HG02981 (cell line): ENCODE measurements at regions not wholly inside any gene's neighbourhood (a gene's known extent, or its start where the extent isn't known, plus 50 kb on each side); places are given as distances from the start of the nearest gene placed in this dataset.
"Not testable (repeated sequence)": the region's sequence is repeated elsewhere in the genome, so short reads cannot be mapped to it uniquely, and the experiment has no call there.

ENCODE experiments used
- ATAC-seq: cut with Tn5 transposase; IDR thresholded peaks from one replicate; pipeline ENCODE4 v1.9.1; 2021; ENCODE audit warnings: mild to moderate bottlenecking, moderate library complexity; ENCODE audit not compliant: unreplicated experiment

DNA sequence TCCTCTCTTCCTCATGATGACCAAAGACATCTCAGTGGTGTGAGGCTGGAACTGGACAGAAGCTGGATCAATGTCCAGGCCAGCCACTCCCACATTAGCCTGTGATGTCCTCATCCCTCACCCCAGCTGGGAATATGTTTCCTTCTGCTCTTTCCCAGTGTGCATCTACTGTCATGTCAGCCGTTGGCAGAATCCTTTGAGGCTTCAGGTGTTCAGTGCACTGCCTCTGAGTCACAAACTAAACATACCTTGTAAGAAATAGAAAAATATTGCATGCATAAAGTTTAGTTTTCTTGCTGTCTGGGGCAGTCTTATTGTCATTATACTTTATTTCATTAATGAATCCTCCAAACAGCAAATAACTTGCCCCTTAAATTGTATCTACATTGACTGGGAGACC lies 161.6 kb upstream of the RASGRP1 start:
- no peak for ATAC-seq

DNA sequence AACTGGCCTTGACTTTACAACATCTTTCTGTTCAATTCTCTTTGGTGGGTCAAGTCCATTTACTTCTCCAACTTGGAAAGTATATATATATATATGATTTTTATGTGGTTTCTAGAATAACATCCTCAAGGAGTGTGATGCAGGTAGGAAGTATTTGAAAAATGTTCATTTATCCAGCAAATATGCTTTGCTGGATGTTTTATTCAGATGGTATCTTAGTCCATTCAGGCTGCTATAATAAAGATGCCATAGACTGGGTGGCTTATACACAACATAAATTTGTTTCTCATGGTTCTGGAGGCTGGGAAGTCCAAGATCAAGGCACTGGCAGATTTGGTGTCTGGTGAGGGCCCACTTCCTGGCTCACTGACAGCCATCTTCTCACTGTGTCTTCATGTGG lies 168.7 kb upstream of the RASGRP1 start:
- ATAC-seq = no peak

DNA sequence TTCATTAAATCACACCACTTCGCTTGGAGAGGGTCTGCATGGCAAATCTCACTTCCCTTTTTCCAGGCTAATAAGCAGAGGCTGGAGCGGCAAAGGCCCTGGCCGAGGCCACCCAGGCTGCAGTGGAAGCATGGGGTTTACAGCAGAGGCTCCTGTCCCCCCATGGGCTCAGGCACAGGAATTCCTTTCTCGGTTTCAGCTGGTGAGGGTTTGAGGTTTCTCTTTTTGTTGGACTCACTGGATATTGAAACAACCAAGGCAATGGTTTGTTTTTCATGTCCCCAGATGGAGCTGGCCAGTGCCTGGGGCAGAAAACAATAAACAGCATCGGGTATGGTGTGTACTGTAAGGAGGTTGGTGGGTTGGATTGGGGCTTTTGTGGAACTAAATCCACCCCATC lies 175.6 kb upstream of the RASGRP1 start:
- no peak for ATAC-seq

DNA sequence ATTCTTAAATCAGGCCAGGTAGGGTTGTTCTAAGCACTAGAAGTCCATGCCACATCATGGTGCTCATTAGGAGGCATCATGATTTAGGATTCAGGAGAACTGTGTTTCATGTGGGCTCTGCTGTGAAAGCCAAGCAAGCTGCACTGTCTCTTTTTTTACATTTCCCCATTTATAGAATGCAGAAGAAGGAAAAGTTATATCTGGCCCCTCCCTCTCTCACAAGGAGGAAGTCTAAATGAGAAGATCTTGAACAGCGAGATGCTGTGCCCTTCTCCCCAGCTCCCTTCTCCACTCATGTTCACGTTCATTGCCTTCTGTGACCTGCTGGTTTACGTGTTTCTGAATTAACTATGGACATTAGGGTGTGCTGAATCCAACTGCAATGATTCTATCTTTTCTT lies 178.5 kb upstream of the RASGRP1 start:
- no peak for ATAC-seq

DNA sequence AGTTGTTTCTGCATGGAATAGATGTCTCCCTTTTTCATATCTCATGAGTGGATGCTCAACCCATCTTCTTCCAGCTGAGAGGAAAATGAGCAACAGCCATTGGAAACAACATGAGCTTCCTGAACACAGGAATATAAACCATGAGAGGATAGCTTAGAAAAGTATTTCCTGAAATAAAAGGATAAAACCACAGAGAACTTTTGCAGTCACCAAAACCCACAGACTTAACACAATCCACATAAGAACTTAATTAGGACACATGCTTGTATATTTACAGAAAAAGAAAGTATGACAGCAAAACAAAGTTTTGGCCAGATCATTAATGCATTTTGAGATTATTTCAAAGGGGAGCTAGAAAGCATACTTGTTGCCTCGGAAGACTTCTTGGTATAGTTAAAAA lies 180.5 kb upstream of the RASGRP1 start:
- no peak for ATAC-seq

DNA sequence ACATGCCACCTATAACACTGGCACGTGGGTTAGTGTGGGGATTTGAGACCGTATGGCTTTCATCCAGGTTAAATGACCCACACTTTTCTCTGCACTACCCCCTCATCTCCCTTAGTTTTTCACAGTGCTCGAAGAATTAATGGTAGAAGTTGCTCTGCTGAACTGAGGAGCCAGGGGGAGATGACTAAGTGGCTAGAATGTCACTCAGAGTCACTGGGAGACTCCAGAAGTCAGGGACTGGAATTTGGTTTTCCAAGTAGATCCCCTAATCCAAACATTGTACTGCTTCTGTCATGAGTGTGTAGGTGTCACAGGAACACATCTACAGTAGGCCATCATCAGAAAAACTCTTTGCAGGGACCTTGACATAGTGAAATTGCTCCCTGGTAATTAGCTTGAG lies 181.0 kb upstream of the RASGRP1 start:
- ATAC-seq = no peak

DNA sequence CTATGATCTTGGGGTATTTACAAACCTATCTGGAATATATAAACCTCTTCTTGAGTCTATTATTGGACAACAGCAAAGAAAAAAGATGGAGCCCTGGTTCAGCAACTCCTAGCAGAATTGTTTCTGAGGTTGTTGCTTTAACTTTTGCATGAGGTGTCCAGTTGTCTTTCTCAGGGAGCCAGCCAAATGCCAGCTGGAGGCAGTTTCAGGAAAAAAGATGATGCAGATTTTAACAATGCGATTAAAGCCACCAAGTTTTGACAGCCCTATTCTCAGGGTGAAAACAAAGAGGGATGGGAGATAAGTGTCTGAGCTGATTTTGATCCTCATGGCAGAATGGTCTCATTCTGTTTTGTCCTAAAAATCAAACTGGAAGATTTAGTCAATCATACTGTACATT lies 181.6 kb upstream of the RASGRP1 start:
- ATAC-seq = no peak

DNA sequence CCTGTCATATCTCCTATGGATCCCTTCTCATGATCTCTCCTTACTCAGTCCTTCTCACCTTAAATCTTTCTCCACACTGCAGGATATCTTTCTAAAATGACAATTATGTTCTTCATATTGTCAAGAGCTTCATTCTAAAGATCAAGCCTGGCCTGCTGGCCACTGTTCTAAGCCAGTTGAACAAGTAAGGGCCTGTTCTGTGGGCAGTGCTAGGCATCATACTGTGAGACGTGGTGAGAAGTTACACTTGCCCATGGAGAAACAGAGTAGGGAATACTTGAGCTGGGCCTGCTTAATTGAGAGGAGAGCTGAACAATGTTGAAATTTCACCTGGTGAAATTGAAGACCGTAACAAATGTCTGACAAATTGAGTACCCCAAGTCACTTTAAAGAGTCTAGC lies 184.1 kb upstream of the RASGRP1 start:
- ATAC-seq = no peak

DNA sequence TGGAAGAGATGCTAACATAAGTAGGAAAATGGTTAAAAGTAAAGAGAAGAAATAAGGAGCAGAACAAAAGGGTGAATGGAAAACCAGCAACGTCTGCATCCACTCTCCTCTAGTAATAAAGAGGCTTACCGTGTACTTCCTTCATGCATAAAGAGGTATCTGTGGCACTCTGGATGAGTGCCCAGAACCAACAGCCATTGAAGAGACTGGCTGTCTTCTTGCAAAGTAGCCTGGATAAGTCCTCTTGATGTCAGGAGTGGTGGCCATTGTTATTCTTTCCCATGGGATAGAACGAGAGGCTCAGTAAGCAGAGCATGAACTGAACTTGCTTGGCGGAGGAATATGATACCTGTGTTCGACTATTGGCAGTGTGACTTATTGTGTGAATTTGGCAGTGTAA lies 186.2 kb upstream of the RASGRP1 start:
- no peak for ATAC-seq

DNA sequence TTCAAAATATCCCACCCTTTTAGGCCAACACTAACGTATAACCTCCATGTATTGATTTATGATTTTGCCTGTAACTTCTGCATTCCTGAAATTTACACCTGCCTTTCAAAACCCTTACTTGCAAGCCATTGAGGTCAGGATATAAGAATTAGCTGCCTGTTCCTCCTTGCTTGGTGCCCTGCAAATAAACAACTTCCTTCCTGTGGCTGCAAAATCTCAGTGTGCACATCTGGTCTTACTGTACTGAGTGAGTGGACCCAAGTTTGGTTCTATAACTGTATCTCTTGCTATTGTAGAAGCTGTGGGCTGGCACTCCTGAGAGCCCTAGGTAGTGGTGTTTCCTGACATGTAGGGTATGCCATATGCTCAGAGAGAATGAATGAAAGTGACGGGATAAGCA lies 191.1 kb upstream of the RASGRP1 start:
- no peak for ATAC-seq

DNA sequence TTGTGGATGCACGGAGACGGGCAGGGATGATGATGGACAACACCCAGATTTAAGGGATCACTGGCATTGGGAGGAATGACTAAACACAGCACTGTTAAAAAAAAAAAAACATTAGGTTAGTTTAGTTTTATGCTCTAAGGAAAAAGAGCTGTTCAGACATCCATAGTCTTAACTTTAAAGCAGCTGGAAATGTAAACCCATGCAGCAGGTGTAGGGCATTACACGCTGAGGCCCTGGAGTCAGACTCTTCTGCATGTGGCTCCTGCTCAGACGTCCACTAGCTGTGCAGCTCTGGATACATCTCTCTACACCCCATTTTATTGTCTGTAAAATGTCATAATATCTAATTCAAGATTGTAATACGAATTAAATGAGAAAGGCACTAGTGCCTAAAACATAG lies 191.8 kb upstream of the RASGRP1 start:
- ATAC-seq = no peak

DNA sequence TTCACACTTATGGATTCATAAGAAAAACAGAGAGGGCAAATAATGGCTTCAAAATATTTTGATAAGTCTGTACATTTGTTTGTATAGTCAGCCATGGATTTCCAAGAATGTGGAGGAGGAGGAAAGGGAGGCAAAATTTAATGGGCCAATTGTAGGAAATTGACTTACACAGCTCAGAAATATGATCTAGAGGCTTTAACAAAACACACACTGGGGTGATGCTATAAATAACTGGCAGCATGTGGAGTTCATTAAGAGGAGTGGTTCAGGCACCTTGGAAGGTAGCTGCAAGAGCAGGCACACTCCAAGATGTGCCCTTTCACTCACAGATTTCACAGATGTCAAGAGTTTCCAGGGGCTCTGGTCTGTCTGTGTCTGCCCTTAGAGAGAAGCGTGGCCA lies 193.4 kb upstream of the RASGRP1 start:
- ATAC-seq = no peak

DNA sequence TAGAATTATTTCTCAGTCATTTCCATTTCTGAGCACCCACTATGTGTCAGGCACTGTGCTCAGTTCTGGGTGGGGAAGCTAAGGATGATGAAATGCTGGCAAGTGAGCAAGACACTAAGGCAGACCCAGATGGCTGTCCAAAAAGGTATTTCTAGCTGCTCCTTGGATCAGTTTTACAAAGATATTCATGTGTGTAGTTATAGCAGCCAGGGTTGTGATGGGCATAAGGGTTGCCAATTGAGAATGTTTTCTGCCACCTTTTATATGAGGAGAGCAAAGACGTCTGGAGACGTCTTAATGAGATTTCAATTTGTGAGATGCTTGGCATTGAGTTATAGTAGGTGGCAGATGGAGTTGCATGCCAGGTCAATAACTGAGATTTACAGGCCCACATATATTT lies 197.1 kb upstream of the RASGRP1 start:
- no peak for ATAC-seq

DNA sequence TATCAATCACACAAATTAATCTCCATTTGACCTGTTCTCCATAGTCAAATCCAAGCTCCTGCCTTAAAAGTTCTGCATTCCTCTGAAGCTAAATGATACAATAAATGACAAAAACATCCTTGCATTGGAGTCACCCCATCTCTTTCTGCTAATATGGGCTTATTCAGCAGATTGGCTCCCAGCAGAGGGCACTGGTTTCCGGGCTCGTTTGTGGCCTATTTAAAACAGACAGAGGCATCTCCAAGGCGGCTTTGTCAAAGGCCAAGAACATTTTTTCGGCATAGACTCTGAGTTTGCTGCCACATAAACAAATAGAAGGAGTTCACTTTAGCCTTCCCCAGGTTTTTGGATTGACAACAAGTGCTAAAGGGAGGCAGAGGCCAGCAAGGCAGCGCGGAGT lies 204.4 kb upstream of the RASGRP1 start:
- no peak for ATAC-seq

DNA sequence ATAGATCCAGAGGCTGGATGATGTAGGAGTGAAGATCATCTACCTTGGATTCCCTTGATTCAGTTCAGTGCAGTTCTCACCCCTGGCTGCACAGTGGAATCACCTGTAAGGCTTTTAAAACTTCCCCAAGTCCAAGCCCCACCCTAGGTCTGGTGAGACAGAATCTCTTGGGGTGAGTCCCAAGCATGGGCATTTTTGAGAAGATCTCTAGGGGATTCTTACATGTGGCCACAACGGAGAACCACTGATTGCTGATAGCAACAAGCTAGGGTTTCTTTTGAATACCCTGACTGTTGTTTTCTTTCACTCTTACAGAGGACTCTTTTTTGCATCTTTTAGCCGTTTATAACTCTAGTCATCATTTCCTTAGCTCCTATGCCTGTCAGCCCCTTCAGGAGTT lies 204.9 kb upstream of the RASGRP1 start:
- ATAC-seq = no peak

DNA sequence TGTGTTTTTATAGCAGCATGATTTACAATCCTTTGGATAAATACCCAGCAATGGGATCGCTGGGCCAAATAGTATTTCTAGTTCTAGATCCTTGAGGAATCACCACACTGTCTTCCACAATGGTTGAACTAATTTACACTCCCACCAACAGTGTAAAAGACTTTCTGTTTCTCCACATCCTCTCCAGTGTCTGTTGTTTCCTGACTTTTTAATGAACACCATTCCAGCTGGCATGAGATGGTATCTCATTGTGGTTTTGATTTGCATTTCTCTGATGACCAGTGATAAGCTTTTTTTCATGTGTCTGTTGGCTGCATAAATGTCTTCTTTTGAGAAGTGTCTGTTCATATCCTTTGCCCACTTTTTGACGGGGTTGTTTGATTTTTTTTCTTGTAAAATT lies 209.5 kb upstream of the RASGRP1 start:
- not testable (repeated sequence) for ATAC-seq

DNA sequence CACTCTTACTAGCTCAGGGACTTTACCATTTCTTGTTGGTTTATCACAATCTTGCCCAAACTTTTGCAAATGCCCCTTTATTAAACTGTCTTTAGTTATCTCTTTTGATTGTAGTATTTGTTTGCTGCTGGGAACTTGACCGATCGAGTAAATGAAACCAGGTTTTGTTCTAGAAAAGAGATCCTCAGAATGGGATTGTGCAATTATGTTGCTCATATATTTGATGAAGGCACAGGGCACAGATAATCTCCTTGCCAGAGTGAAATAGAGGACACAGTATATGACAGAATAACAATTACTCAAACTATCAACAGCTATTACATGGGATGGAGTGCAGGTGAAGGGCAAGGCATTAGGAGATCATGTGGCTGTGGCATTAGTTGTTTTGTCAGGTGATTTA lies 216.6 kb upstream of the RASGRP1 start:
- no peak for ATAC-seq

DNA sequence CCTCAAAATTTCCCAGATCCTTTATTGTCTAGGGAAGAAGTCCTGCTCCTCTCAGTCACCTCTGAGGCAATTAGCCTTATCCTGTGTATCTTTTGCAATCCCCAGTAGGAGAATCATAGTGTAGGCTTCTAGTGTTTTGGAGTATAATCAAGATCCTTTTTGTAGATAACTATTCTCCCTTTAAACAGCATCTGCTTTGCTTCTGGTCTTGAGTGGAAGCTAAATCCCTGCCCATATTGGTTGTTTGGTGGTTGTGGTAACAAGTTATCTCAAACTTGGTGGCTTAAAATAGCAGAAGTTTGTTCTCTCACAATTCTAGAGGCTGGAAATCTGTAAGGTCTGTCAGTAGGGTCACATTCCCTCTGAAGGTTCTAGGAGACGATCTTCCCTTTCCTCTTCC lies 217.5 kb upstream of the RASGRP1 start:
- ATAC-seq = no peak

DNA sequence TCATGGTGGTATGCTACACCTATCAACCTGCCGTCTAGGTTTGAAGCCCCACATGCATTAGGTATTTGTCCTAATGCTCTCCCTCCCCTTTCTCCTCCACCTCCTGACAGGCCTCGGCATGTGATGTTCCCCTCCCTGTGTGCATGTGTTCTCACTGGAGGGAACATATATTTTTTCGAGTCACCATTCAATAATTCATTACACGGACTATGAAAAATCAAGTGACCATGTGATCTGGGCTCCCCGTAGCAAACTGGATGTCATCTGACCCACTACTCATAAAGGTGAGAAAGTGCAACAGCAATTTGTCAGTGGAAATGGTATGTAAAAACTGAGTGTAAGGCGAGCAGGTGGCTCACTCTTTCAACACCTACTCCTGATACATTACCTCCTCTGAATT lies 224.3 kb upstream of the RASGRP1 start:
- no peak for ATAC-seq

DNA sequence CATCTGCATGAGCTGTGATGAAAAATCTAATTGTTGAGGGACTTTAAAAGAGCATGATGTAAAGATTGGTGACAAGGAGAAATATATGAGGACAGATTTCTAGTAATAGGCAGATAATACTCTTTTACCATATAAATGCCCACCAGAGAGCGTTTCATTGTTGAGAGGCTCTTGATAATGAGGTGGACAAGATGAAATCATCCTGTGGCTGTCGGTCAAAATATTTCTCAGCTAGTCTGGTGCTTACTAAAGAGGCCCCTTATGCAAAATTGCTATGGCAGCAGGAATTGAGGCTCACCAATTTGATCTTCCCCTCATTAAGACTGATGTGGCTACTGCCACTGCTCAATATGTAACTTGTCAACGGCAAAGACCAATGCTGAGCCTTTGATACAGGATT lies 225.0 kb upstream of the RASGRP1 start:
- no peak for ATAC-seq

DNA sequence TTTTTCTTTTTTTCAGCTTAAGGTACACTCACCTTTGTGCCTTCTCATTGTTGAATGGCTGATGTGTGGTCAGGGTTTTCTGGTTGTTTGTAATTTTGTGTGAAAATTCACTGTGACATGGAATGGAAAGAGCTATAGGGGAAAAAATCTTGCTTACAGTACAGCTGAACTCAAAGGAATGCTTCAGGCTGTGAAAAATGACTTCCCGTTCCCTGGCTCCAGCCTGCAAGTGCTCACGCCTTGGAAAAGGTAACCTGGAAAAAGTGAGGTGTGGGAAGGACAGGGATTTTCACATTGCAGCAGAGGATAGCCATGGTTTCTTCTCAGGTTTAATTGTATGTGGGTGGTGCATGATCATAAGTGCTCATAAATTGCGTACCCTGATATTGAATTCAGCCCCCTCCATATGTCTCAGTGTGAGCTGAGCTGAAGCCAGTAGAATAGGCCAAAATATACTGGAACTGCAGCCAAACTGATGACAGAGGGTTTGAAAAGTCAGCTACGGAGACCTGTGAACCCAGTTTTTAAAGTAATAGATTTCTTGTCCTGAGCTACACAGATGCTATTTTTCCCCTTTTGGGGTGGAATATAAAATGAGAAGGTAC lies 228.7 kb upstream of the RASGRP1 start:
- no peak for ATAC-seq

DNA sequence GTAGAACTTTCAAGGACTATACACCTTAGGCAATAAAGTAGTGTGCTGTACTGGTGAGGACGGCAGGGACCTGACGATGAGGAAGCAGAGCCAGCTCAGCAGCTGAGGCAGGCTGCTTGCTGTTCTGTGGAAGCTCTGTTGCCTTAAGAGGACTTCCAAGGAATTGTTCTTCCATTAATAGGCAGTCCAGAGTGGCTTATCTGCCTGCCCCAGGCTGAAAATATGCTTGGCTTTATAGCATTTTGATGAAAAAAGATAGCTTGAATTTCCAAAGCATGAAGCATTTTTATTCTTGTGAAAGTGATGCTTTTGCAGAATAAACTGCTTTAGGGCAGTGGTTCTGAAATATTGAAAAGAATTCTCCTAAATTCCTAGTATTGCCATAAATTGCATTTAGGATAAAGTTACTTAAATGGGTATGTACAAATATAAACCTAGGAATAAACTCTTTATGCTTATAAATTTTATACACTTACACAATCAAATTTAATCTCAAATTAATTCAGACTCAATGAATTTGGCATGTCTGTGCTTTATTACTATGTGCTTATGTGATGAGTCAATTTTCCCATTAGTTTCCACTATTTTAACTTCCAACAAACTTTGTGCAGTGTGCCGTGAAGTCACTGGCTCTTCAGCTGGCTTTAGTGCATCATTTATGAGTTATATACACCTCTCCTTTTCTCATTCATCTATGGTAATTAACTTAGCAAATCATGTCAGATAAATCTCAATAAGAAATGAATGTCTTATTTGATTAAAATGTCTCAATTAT lies 231.0 kb upstream of the RASGRP1 start:
- no peak for ATAC-seq

DNA sequence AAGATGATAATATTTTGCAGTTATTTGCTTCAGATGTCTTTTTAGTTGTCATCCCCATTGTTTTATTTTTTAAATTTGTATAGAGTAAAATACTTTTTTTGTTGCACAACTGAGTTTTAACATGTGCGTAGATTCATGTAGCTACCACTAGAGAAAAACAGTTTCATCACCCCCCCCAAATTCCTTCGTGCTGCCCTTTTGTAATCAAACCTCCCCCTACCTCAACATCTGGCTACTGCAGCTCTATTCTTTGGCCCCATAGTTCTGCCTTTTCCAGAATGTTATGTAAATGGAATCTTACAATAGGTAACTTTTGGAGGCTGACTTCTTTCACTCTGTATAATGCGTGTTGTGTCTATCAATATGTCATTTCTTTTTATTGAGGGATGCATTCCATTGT lies 232.0 kb upstream of the RASGRP1 start:
- no peak for ATAC-seq
